B cell (primary cell): ENCODE measurements at regions not wholly inside any gene's neighbourhood (a gene's known extent, or its start where the extent isn't known, plus 50 kb on each side); places are given as distances from the start of the nearest gene placed in this dataset.

Experiments used
- ATAC-seq: fragments of 200-7000 bp; cut with Tn5 transposase; one replicate; pipeline ENCODE4 v1.10.0; 2021; ENCODE audit warnings: low read depth, mild to moderate bottlenecking, moderate number of reproducible peaks, moderate library complexity
- CTCF ChIA-PET: fragments of 350-600 bp; sonication (Branson Sonifier 250); formaldehyde crosslinking; loops from one replicate; lab custom pipeline; 2021; ENCODE audit warnings: antibody characterized with exemption, inconsistent platforms; lab: Charles Lee
- POLR2A ChIA-PET: fragments of 350-600 bp; sonication (Branson Sonifier 250); formaldehyde crosslinking; loops from one replicate; lab custom pipeline; 2021; ENCODE audit warnings: antibody characterized with exemption; lab: Charles Lee
- DNase-seq: peaks from one replicate; pipeline ENCODE4 v3.0.0; 2013
- H2AFZ ChIP-seq: 2 replicates; pipeline ENCODE4 v1.6.1; 2012; ENCODE audit warnings: mild to moderate bottlenecking, low read depth, low read length; ENCODE audit not compliant: insufficient read depth, poor library complexity, severe bottlenecking
- H3K27ac ChIP-seq, 2 donors: 1 replicate in 1 of 2; 2 replicates in 1 of 2; pipeline ENCODE4 v1.5.1; 2012 to 2013; ENCODE audit warnings: low read length in 2 of 2, mild to moderate bottlenecking in 2 of 2, moderate library complexity in 1 of 2
- H3K27me3 ChIP-seq, 4 experiments: fragments of 200-600 bp in 1 of 4; sonication (generic) in 1 of 4; replicated peaks in 1 of 4; 1 replicate in 2 of 4; 2 replicates in 2 of 4; pipeline versions ENCODE4 v1.6.1 to v1.7.0; 2013 to 2016; ENCODE audit warnings: low read length in 3 of 4, mild to moderate bottlenecking in 2 of 4, mixed read lengths in 1 of 4, moderate library complexity in 1 of 4; ENCODE audit not compliant: insufficient read depth in 4 of 4, control insufficient read depth in 3 of 4; ENCODE audit errors: control extremely low read depth in 1 of 4
- H3K36me3 ChIP-seq, 2 experiments: replicated peaks in 1 of 2; 1 replicate in 1 of 2; 2 replicates in 1 of 2; pipeline versions ENCODE4 v1.6.1 to v1.7.1; 2013; ENCODE audit warnings: low read length in 1 of 2; ENCODE audit not compliant: insufficient read depth in 2 of 2, control insufficient read depth in 1 of 2; ENCODE audit errors: control extremely low read depth in 1 of 2, extremely low read depth in 1 of 2
- H3K4me1 ChIP-seq, 2 donors: fragments of 200-600 bp in 1 of 2; sonication (generic) in 1 of 2; 1 replicate in 1 of 2; 2 replicates in 1 of 2; pipeline versions ENCODE4 v1.5.1 to v1.6.1; 2013 to 2017; ENCODE audit warnings: low read length in 2 of 2; ENCODE audit not compliant: control insufficient read depth in 2 of 2, insufficient read depth in 2 of 2
- H3K4me2 ChIP-seq: replicated peaks from 2 replicates; pipeline ENCODE3; 2012; ENCODE audit warnings: mild to moderate bottlenecking, low read depth, low read length; ENCODE audit not compliant: poor library complexity, severe bottlenecking
- H3K4me3 ChIP-seq, 5 experiments: fragments of 200-600 bp in 1 of 5; sonication (generic) in 1 of 5; 1 replicate in 3 of 5; 2 replicates in 2 of 5; pipeline versions ENCODE4 v1.5.1 to v1.7.0; 2011 to 2016; ENCODE audit warnings: low read length in 4 of 5, mild to moderate bottlenecking in 4 of 5, low read depth in 2 of 5, control low read depth in 1 of 5, moderate library complexity in 1 of 5; ENCODE audit not compliant: insufficient read depth in 1 of 5; ENCODE audit errors: control extremely low read depth in 1 of 5, extremely low read depth in 1 of 5
- H3K79me2 ChIP-seq: fragments of 200-600 bp; sonication (generic); one replicate; pipeline ENCODE4 v1.6.0; 2016; ENCODE audit warnings: low read length; ENCODE audit not compliant: control insufficient read depth, insufficient read depth
- H3K9ac ChIP-seq: fragments of 200-600 bp; sonication (generic); 2 replicates; pipeline ENCODE4 v1.6.1; 2017; ENCODE audit warnings: mild to moderate bottlenecking, low read length, moderate library complexity
- H3K9me3 ChIP-seq, 3 donors: one replicate each; pipeline versions ENCODE4 v1.6.1 to v1.7.1; 2013; ENCODE audit warnings: low read length in 2 of 3; ENCODE audit not compliant: control insufficient read depth in 2 of 3, insufficient read depth in 1 of 3; ENCODE audit errors: control extremely low read depth in 1 of 3
- H4K20me1 ChIP-seq: 2 replicates; pipeline ENCODE4 v1.6.0; 2012; ENCODE audit warnings: mild to moderate bottlenecking, low read length; ENCODE audit not compliant: insufficient read depth, control insufficient read depth, poor library complexity, severe bottlenecking
- H3K27ac Mint-ChIP-seq: one replicate; pipeline ENCODE4 v1.8.0; 2021; ENCODE audit warnings: mixed read lengths
- H3K27me3 Mint-ChIP-seq: one replicate; pipeline ENCODE4 v1.8.0; 2021; ENCODE audit warnings: mixed read lengths
- H3K4me1 Mint-ChIP-seq: one replicate; pipeline ENCODE4 v1.8.0; 2021; ENCODE audit warnings: mixed read lengths
- H3K4me3 Mint-ChIP-seq: one replicate; pipeline ENCODE4 v1.8.0; 2021; ENCODE audit warnings: mixed read lengths
- H3K9me3 Mint-ChIP-seq: one replicate; pipeline ENCODE4 v1.8.0; 2022; ENCODE audit warnings: mixed read lengths; ENCODE audit not compliant: insufficient read depth
- CTCF ChIP-seq: fragments of 200-600 bp; IDR thresholded peaks from one replicate; pipeline ENCODE4 v1.8.0; 2022; ENCODE audit warnings: antibody characterized with exemption, mild to moderate bottlenecking
- EZH2 ChIP-seq: IDR thresholded peaks from 2 replicates; pipeline ENCODE4 v1.6.1; 2012; ENCODE audit warnings: borderline replicate concordance, low read depth, mild to moderate bottlenecking, moderate library complexity, low read length; ENCODE audit not compliant: insufficient read depth, poor library complexity, severe bottlenecking
- intact Hi-C: fragments of 100-400 bp; cut with micrococcal nuclease; formaldehyde crosslinking; loops from one replicate; pipeline ENCODE4 v1.10.0; 2022

- POLR2A ChIA-PET = no interaction called here
- no peak overlapping the region for H3K4me3 ChIP-seq
- no peak overlapping the region for H3K4me2 ChIP-seq
- TF ChIP-seq CTCF = no peak
- TF ChIP-seq EZH2 = no peak
- intact Hi-C loops = no loop called here
- no peaks in the 10 kb centered on the region for H3K4me1 Mint-ChIP-seq
- no peaks in the 10 kb centered on the region for H3K27me3 ChIP-seq
- peaks cover 3% of the 10 kb centered on the region for H3K27me3 Mint-ChIP-seq
- H3K36me3 ChIP-seq = no peaks in the 10 kb centered on the region
- no peaks in the 10 kb centered on the region for H3K9me3 Mint-ChIP-seq
- no peaks in the 10 kb centered on the region for H4K20me1 ChIP-seq
- no peak for DNase-seq
- ATAC-seq = no peak
- no peak overlapping the region for H3K4me3 Mint-ChIP-seq
- no peak overlapping the region for H3K9ac ChIP-seq
- CTCF ChIA-PET = no interaction called here
- H3K27ac ChIP-seq = no peak overlapping the region
- H3K27ac Mint-ChIP-seq = no peak overlapping the region
- H3K79me2 ChIP-seq = no peaks in the 10 kb centered on the region
- H2AFZ ChIP-seq = no peak overlapping the region
- no peaks in the 10 kb centered on the region for H3K4me1 ChIP-seq
- no peaks in the 10 kb centered on the region for H3K9me3 ChIP-seq
Measured at GRCh38 chr4:151535366-151535765, 126.4 kb downstream of the FHIP1A start.

- Histone ChIP-seq H3K4me1 (no peaks in the 10 kb centered on the region), H4K20me1 (no peaks in the 10 kb centered on the region), H3K27me3 (no peaks in the 10 kb centered on the region), H3K27ac (no peak overlapping the region), H3K9me3 (no peaks in the 10 kb centered on the region), H2AFZ (no peak overlapping the region), H3K79me2 (no peaks in the 10 kb centered on the region), H3K4me2 (no peak overlapping the region), H3K36me3 (no peaks in the 10 kb centered on the region), H3K4me3 (no peak overlapping the region), H3K9ac (no peak overlapping the region)
- POLR2A ChIA-PET = no interaction called here
- ATAC-seq = no peak
- no peak for DNase-seq
- CTCF ChIA-PET = no interaction called here
- peaks cover 12% of the 10 kb centered on the region for H3K27me3 Mint-ChIP-seq
- H3K27ac Mint-ChIP-seq = no peak overlapping the region
- TF ChIP-seq EZH2 = no peak
- no peak for TF ChIP-seq CTCF
- H3K4me1 Mint-ChIP-seq = no peaks in the 10 kb centered on the region
- H3K4me3 Mint-ChIP-seq = no peak overlapping the region
- intact Hi-C loops = no loop called here
- H3K9me3 Mint-ChIP-seq = no peaks in the 10 kb centered on the region
Measured at GRCh38 chr4:151537687-151538086, 128.7 kb downstream of the FHIP1A start.
